ENCODE measurements at regions not wholly inside any gene's neighbourhood (a gene's known extent, or its start where the extent isn't known, plus 50 kb on each side); places are given as distances from the start of the nearest gene placed in this dataset.

DNA sequence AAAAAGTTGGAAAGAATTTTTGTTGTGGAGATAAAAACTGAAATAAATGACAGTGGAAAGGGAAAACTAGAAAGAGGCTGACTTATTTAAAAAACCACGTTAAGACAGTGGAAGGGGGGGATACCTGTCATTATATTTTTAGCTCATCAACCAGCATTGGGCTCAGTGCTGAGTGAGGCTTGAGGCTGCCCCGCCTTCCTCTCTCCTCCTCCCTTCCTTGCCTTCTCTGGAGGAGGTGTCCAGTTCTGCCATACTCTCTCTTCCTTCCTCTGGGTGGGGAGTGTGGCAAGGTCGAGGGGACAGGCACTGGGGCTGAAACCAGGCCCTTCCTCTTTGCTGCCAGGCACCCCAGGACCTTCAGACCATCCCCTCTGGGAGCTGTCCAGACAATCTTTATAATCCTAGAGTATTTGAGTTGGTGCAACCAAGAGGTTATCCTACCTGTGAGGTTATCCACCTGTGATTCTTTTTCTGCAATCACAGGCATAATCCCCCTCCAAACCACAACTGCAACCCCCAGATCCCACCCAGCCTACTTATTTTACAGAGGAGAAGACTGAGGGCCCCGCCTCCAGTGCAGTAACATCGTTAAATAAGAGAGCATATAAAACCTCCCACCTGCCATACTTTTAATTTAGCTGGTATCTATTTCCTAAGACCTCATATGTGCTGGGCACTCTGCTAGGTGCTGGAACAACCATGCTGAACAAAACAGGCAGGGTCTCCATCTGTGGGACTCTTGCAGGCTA is 578.5 kb downstream of the BUD13 start:
- no peak overlapping the region for H3K4me3 Mint-ChIP-seq
- no peaks in the 10 kb centered on the region for H3K36me3 Mint-ChIP-seq
- peaks cover 21% of the 10 kb centered on the region for H3K27me3 Mint-ChIP-seq
- H3K4me1 Mint-ChIP-seq: peaks cover 4% of the 10 kb centered on the region
- no peak overlapping the region for H3K27ac Mint-ChIP-seq
- H3K9me3 Mint-ChIP-seq: no peaks in the 10 kb centered on the region

DNA sequence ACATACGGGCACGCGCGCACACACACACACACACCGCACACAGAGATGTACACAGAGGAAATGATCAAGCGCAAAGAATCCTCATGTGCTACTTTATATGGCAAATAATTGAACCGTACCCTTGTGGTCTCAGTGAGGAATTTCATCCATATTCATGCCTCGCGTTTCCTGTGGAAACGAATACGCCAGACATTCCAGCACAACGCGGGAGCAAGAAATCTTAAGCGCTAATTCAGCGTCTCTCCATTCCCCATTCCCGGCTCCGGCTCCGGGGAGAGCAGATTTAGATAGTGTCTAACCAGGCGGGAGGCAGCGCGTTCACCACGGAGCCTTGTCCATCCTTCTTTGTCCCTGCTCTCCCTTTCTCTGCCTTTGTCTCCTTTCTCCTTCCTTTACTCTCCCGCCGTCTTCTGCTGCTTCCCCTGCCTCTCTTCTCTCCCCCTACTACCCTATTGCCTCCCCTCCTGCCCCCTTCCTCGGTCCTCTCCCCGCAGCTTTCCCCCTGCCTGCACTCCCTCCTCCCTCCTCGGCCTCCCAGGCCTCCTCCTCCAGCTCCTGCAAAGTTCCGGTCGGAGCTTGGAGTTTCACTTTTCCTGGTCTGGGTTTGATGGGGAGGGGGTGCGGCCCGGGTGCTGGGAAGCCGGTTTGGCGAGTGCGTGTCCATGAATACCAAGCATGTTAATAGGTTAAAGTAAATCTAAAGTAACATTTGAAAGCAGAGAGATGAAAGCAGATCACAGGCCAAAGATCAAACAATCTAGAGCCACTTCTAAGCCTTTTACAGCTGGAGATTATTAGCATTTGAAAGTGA is 579.3 kb downstream of the BUD13 start:
- no peak overlapping the region for H3K27ac Mint-ChIP-seq
- peaks cover 4% of the 10 kb centered on the region for H3K4me1 Mint-ChIP-seq
- no peaks in the 10 kb centered on the region for H3K9me3 Mint-ChIP-seq
- peaks cover 21% of the 10 kb centered on the region for H3K27me3 Mint-ChIP-seq
- H3K4me3 Mint-ChIP-seq: no peak overlapping the region
- H3K36me3 Mint-ChIP-seq: no peaks in the 10 kb centered on the region

DNA sequence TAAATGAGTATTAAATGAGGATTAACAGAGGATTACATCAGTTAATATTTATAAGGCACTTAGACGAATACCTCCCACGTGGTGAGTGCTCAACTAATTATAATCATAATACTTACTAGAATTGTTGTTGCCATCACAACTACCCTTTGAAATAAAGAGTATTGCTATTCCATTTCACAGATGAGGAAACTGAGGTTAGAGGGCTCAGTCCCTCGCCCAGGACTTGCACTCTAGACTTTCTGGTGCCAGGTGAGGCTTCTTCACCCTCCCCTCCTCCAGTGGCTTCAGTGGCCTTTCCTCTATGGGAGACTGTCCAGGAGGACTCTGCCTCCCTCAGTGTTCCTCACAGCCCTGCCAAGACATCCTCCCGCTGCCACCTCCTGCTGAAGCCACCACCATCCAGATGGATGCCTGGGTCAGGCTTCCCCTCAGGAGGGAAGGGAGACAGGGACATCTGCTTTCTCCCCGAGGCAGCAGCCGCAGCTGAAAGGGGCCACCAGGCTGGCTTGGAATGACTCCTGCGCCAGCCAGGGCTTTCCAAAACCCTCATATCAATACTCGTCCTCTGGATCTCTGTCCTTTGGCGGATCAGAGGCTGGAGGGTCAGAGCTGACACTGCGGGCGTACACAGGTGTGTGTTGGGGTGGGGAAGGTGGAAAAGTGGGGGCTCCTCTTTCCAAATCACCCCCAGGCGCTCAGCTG is 580.1 kb downstream of the BUD13 start:
- Mint-ChIP-seq H3K27me3 (peaks cover 21% of the 10 kb centered on the region), H3K9me3 (no peaks in the 10 kb centered on the region), H3K36me3 (no peaks in the 10 kb centered on the region), H3K27ac (no peak overlapping the region), H3K4me1 (peaks cover 4% of the 10 kb centered on the region), H3K4me3 (no peak overlapping the region)

DNA sequence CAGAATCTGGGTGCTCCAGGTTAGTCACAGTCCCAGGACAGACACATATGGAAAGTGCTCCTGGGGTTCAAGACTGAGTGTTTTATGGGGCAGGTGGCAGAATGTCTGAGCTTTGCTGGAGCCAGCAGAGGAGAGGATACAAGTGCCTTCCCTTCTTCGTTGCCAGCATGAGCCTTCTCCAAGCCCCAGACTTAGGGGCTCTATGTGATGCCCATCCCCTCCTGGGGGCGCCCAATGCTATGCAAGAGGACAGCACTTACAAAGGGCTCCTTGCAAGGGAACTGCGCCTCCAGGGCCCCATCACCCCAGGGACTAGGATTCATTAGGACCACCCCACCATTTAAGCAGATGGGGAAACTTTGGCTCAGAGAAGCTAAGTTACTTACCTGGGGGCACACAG is 581.9 kb downstream of the BUD13 start:
- Mint-ChIP-seq H3K4me3 (no peak overlapping the region), H3K27ac (no peak overlapping the region), H3K4me1 (peaks cover 4% of the 10 kb centered on the region), H3K27me3 (peaks cover 17% of the 10 kb centered on the region), H3K36me3 (no peaks in the 10 kb centered on the region), H3K9me3 (no peaks in the 10 kb centered on the region)

DNA sequence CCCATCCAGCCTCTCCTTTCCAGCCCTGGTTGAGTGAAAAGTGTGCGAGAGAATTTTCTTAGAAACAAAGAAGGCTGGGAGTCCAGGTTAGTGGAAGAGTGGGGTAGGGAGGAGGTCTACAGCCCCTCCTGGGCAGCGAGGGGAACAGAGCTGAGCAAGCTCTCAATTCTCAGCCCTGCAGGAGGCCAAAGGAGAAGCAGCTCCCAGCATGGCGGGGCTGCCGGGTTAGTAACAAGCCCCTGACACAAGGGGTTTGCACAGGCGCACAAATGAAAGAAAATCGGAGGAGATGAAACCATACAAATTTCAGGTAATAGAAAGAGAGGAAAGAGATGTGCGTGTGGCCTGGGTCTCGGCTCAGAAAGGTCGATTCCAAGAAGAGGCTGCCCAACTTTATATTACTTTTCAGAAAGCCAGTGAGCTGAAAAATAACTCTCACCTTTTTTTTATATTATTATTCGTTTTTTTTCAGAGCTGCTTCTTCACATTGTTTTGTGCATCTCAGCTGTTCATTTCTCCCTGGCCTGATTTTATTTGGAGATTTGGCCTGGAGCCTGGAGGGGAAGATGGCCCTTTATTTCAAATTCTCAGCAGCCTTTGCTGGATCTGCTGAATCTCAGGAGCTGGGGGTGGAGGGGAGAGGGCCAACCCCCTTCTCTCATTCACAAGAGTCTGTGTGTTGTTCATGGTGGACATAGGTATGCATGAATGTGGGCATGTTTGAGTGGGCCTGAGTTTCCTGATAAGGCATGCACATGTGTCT is 583.2 kb downstream of the BUD13 start:
- Mint-ChIP-seq H3K27ac (no peak overlapping the region), H3K9me3 (no peaks in the 10 kb centered on the region), H3K36me3 (no peaks in the 10 kb centered on the region), H3K4me3 (no peak overlapping the region), H3K4me1 (peaks cover 4% of the 10 kb centered on the region), H3K27me3 (peaks cover 14% of the 10 kb centered on the region)

DNA sequence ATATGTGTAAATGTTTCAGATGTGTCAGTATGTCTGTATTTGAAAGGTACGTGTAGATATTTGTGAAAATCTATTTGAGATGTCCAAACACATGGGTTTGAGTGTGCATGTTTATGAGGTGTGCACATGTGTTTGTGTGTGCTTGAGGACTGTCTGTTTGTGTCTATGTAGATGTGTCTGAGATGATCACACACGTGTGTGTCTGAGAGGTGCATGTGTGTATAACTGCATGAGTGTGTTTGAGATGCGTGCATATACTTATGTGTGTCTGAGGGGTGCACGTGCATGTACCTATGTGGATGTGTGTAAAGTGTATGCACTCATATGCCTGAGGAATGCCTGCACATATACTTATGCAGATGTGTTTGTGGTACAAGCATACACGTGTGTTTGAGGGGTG is 584.4 kb downstream of the BUD13 start:
- Mint-ChIP-seq H3K36me3 (no peaks in the 10 kb centered on the region), H3K27me3 (peaks cover 8% of the 10 kb centered on the region), H3K4me3 (no peak overlapping the region), H3K9me3 (no peaks in the 10 kb centered on the region), H3K4me1 (no peaks in the 10 kb centered on the region), H3K27ac (no peak overlapping the region)

DNA sequence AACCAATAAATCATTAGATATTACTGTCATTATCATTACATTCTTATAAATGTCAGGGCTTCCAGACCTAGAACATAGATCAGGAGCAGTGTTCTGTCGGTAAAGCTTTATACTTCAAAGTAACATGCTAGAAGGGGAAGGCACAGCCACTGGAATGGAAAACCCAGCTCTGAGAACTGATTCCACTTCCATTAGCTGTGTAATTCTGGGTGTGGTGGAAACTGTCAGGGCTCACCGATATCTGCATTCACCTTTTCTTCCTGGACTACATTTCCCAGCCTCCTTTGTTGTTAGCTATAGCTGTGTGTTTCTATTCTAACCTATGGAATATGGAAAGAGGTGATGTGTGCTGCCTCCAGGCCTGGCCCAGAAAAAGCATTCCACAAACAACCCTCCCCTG is 585.8 kb downstream of the BUD13 start:
- no peak overlapping the region for H3K4me3 Mint-ChIP-seq
- H3K36me3 Mint-ChIP-seq: no peaks in the 10 kb centered on the region
- no peaks in the 10 kb centered on the region for H3K9me3 Mint-ChIP-seq
- peaks cover 4% of the 10 kb centered on the region for H3K27me3 Mint-ChIP-seq
- H3K4me1 Mint-ChIP-seq: no peaks in the 10 kb centered on the region
- H3K27ac Mint-ChIP-seq: no peak overlapping the region

DNA sequence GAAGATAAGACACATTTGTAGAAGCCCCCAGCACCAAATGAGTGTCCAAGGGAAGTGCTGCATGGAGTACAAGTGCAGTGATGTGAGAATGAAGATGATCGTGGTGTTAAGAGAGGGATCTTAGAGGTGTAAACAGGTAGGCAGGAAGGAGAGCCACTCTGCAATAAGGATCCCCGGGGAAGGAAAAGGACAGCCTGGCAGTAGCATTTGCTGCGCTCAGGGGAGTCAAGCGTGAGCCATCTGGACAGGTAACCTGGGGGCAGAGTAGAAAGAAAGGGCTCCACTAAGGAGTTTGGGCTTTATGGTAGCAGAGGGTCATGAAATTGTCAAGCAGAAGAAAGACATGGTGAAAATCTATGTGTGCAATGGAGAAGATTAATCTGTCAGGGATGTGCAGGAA is 587.2 kb downstream of the BUD13 start:
- H3K4me1 Mint-ChIP-seq: no peaks in the 10 kb centered on the region
- no peak overlapping the region for H3K27ac Mint-ChIP-seq
- no peaks in the 10 kb centered on the region for H3K36me3 Mint-ChIP-seq
- H3K4me3 Mint-ChIP-seq: no peak overlapping the region
- no peaks in the 10 kb centered on the region for H3K9me3 Mint-ChIP-seq
- no peaks in the 10 kb centered on the region for H3K27me3 Mint-ChIP-seq

DNA sequence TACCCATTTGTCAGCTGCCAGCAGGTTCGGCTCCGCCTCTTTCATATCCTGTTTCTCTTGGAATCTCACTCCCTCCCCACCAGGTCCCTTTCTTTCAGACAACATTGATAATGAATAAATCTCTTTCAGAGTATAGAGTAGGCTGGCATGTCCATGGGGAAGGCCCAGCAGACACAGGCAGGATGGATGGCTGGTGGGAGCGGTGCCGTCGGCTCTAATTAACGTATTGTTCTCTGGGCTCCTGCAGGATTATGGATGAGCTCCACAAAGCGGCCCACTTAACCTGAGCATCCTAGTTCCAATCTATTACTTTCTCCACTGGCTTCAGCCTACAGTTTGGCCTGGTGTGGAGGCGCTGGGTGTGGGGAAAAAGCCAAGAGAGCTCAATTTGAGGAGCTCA is 588.0 kb downstream of the BUD13 start:
- Mint-ChIP-seq H3K9me3 (no peaks in the 10 kb centered on the region), H3K4me1 (no peaks in the 10 kb centered on the region), H3K36me3 (no peaks in the 10 kb centered on the region), H3K4me3 (no peak overlapping the region), H3K27ac (no peak overlapping the region), H3K27me3 (no peaks in the 10 kb centered on the region)

DNA sequence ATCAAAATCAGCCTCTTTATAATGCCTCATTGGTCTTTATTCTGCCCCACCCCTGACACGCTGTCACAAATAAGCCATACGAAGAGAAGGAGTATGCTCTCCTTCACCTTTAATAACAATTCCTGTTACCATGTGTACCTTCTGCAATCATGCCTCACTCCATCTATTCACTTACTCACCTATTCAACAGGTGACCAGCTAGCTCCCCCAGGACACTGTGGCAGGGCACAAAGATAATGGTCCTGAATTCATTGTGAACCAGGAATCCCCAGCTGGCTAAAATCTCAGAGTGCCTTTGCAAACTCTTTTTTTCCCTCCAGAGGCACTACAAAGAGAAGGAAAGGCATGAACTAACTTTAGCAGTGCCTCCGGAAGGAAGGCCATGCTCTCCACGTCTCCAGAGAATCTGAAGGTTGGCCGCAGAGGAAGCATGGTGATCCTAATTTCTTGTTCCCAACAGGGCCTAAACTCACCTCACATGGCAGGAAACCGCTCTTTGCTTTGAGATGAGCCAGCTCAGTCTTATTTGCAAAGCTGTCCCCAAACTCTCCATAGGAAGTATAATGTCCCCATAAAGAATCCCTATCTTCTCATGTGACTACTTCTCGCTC is 590.3 kb downstream of the BUD13 start:
- Mint-ChIP-seq H3K27ac (no peak overlapping the region), H3K36me3 (no peaks in the 10 kb centered on the region), H3K4me1 (no peaks in the 10 kb centered on the region), H3K9me3 (no peaks in the 10 kb centered on the region), H3K4me3 (no peak overlapping the region), H3K27me3 (no peaks in the 10 kb centered on the region)

DNA sequence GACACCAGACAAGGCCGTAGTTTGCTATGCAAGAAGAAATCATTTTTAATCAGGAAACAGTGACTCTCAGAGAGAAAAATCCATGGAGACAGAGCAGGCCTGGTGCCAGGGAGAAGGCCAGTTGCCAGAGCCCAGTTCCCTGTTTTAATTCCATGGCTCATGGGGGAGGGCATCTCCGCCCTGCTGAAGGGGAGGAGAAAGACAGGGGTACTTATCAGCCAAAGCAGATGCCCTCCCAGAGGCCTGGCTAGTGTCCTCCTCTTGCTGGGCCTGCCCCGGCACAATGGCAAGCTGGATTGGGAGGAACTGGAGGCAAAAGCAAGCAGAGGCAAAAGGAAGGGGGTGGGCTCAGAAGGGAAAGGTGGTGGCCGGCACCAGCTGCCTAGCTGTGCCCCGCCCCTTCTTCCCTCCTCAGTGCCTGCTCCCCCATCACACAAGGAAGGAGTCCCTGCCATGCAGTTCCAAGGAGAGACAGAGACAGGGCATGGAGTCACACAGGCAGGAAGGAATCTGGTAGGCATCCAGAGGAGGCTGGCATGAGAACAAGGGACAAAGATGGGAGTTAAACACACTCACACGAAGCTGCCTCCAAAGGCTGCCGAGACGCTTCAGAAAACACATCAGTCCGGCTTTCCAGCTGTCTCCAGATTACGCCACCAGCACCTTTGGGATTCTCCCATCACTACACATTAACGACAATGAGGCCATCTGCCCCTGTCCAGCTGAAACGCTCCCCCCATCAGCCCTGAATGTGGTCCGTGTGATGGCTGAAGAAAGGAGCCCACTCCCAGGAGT is 591.8 kb downstream of the BUD13 start:
- Mint-ChIP-seq H3K36me3 (no peaks in the 10 kb centered on the region), H3K27ac (no peak overlapping the region), H3K4me3 (no peak overlapping the region), H3K9me3 (no peaks in the 10 kb centered on the region), H3K4me1 (no peaks in the 10 kb centered on the region), H3K27me3 (peaks cover 1% of the 10 kb centered on the region)

DNA sequence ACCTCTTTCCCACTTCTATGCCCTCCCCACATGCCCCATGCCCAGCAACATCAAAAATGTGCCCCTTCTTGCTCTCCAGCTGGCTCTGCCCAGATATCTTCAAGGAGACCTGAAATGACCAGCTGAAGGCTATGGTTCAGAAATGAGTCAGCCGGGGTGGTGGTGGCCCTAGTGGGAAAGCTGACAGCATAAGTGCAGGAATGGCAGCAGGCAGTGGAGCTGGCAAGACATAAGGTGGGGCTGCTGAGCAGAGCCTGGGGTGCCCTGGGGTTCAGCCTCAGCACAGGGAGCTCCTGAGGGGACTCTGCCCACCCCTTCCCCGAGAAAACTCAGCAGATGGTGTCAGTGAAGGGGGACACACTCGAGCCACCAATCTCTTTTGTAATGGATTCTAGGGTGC is 593.4 kb downstream of the BUD13 start:
- Mint-ChIP-seq H3K27ac (no peak overlapping the region), H3K9me3 (no peaks in the 10 kb centered on the region), H3K4me1 (no peaks in the 10 kb centered on the region), H3K4me3 (no peak overlapping the region), H3K27me3 (peaks cover 4% of the 10 kb centered on the region), H3K36me3 (no peaks in the 10 kb centered on the region)

DNA sequence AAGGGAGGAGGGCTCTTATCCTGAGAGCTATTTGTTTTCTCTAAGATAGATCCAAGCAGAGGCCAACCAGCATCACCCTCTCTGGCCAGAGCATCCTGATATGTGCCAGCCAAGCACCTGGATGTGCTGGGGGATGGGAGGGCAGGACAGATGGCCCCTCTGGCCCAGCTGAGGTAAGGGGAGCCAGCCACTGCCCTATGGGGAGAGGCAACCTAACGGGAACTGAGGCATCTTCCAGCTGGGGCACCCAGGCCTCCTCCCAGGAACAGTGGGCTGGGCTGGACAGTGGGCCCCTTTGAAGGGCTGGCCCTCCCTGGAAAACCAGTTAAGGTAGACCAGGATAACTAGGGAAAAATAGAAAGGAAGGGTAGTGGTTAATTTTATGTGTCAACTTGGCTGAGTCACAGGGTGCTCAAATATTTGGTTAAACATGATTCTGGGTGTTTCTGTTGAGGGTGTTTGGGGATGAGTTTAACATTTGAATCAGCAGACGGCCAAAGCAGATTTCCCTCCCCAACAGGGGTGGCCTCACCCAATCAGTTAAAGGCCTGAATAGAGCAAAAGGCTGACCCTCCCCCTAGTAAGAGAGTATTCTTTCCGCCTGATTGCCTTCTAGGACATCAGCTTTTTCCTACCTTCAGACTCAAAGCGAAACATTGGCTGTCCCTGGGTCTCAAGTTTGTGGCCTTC is 595.1 kb downstream of the BUD13 start:
- Mint-ChIP-seq H3K9me3 (no peaks in the 10 kb centered on the region), H3K4me3 (no peak overlapping the region), H3K27me3 (peaks cover 4% of the 10 kb centered on the region), H3K27ac (no peak overlapping the region), H3K36me3 (no peaks in the 10 kb centered on the region), H3K4me1 (no peaks in the 10 kb centered on the region)

DNA sequence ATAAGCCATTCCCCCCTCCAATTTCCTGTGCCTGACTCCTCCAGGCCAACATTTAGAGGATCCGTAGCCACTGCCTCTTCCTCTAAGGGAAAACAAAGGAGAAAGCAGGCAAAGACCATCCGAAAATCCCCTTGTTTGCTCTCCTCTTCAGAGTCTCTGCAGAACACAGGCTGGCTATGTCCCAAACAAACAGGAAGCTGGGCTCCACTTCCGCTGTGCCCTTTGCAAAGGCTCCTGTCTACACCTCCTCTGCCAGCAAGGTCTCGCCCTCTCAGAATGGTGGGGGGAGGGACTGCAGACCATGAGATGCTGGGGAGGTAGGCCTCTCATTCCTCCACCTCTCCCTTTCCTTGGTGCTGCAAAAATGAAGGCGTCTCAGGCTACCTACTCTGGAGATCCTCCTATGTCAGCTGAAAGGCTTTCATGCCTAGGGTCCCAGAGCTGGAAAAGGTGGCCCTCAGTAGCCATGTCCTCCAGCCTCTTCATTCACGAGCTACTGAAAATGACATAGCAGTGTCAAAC is 596.2 kb downstream of the BUD13 start:
- H3K36me3 Mint-ChIP-seq: no peaks in the 10 kb centered on the region
- peaks cover 6% of the 10 kb centered on the region for H3K27me3 Mint-ChIP-seq
- H3K4me1 Mint-ChIP-seq: no peaks in the 10 kb centered on the region
- H3K9me3 Mint-ChIP-seq: no peaks in the 10 kb centered on the region
- no peak overlapping the region for H3K4me3 Mint-ChIP-seq
- no peak overlapping the region for H3K27ac Mint-ChIP-seq

Measured in activated naive CD4-positive, alpha-beta T cell treated with anti-CD3 and anti-CD28 coated beads, Interleukin-2, amount 50 U/mL, for 24 hours (primary cell).